A549 (cell line): ENCODE measurements at regions not wholly inside any gene's neighbourhood (a gene's known extent, or its start where the extent isn't known, plus 50 kb on each side); places are given as distances from the start of the nearest gene placed in this dataset.

Experiments used
- ATAC-seq, 2 experiments: fragments of 200-7000 bp in 1 of 2; fragments of >200 bp in 1 of 2; cut with Nextera tagmentation in 1 of 2; cut with Tn5 transposase in 1 of 2; 3 replicates each; pipeline versions ENCODE4 v1.8.0 to v1.9.1; 2018 to 2020; ENCODE audit warnings: mild to moderate bottlenecking in 1 of 2, moderate library complexity in 1 of 2
- CTCF ChIA-PET: fragments of 300-600 bp; sonication (Branson Sonifier 250); formaldehyde crosslinking; extraction: SDS; loops from one replicate; lab custom pipeline; 2021; ENCODE audit warnings: antibody characterized with exemption, inconsistent platforms; lab: Yijun Ruan, JAX
- POLR2A ChIA-PET: fragments of 350-600 bp; formaldehyde crosslinking; extraction: SDS; loops from one replicate; lab custom pipeline; 2021; ENCODE audit warnings: antibody characterized with exemption, inconsistent platforms; lab: Yijun Ruan, JAX
- DNase-seq, 2 experiments: peaks; one replicate each; pipeline versions ENCODE4 v3.0.0 to v3.0.0-alpha.2; 2011 to 2016; ENCODE audit warnings: low read depth in 1 of 2, low spot score in 1 of 2
- FAIRE-seq: peaks from 2 replicates; lab custom pipeline; 2011; peaks lifted over from hg19 to GRCh38; lab: Jason Lieb, UNC
- H3K27ac ChIP-seq, 2 experiments: fragments of >200 bp; sonication (Bioruptor Twin); formaldehyde crosslinking; 3 replicates each; pipeline ENCODE4 v1.5.1; 2016 to 2017
- H3K4me1 ChIP-seq: fragments of >200 bp; sonication (Bioruptor Twin); formaldehyde crosslinking; 3 replicates; pipeline ENCODE4 v1.6.1; 2016
- H3K4me2 ChIP-seq: fragments of >200 bp; sonication (Bioruptor Twin); formaldehyde crosslinking; 3 replicates; pipeline ENCODE4 v1.6.1; 2016
- H3K4me3 ChIP-seq: fragments of >200 bp; sonication (Bioruptor Twin); formaldehyde crosslinking; 3 replicates; pipeline ENCODE4 v1.5.1; 2016
- H3K9me3 ChIP-seq: fragments of >200 bp; sonication (Bioruptor Twin); formaldehyde crosslinking; 3 replicates; pipeline ENCODE4 v1.6.1; 2016
- CBX8 ChIP-seq: fragments of 200-600 bp; sonication (generic); IDR thresholded peaks from 2 replicates; pipeline ENCODE4 v1.6.1; 2016
- E2F6 ChIP-seq: IDR thresholded peaks from 2 replicates; pipeline ENCODE4 v1.6.1; 2012; ENCODE audit warnings: low read depth, borderline replicate concordance
- FOSB ChIP-seq: fragments of 250-450 bp; sonication (Bioruptor Pico); IDR thresholded peaks from 2 replicates; pipeline ENCODE4 v1.5.0; 2020; ENCODE audit warnings: mild to moderate bottlenecking, moderate library complexity
- GATA3 ChIP-seq: IDR thresholded peaks from 2 replicates; pipeline ENCODE4 v1.6.1; 2012; ENCODE audit warnings: borderline replicate concordance
- HEYL ChIP-seq: fragments of 250-450 bp; sonication (Bioruptor Pico); IDR thresholded peaks from 2 replicates; pipeline ENCODE4 v1.8.0; 2021; ENCODE audit warnings: mild to moderate bottlenecking, moderate library complexity
- HOXA7 ChIP-seq: fragments of 250-450 bp; sonication (Bioruptor Pico); IDR thresholded peaks from 2 replicates; pipeline ENCODE4 v1.5.0; 2020; ENCODE audit warnings: mild to moderate bottlenecking, moderate library complexity
- HOXB13 ChIP-seq: fragments of 250-450 bp; sonication (Bioruptor Pico); IDR thresholded peaks from 2 replicates; pipeline ENCODE4 v1.5.0; 2020; ENCODE audit warnings: low read depth, mild to moderate bottlenecking, moderate library complexity
- HOXB5 ChIP-seq: fragments of 250-450 bp; sonication (Bioruptor Pico); IDR thresholded peaks from 2 replicates; pipeline ENCODE4 v1.5.0; 2020; ENCODE audit warnings: mild to moderate bottlenecking, moderate library complexity
- JUN ChIP-seq, 2 experiments: fragments of >200 bp; sonication (Bioruptor Twin); formaldehyde crosslinking; IDR thresholded peaks; 2 replicates in 1 of 2; 3 replicates in 1 of 2; pipeline ENCODE4 v1.6.1; 2016 to 2017
- JUNB ChIP-seq: fragments of >200 bp; sonication (Bioruptor Twin); formaldehyde crosslinking; IDR thresholded peaks from 2 replicates; pipeline ENCODE4 v1.6.1; 2016
- KDM1A ChIP-seq: fragments of 200-600 bp; sonication (generic); IDR thresholded peaks from 2 replicates; pipeline ENCODE4 v1.6.1; 2016; ENCODE audit warnings: low read depth, mild to moderate bottlenecking
- KDM5A ChIP-seq: fragments of 200-600 bp; sonication (generic); IDR thresholded peaks from 2 replicates; pipeline ENCODE4 v1.6.1; 2016; ENCODE audit warnings: antibody characterized with exemption, mild to moderate bottlenecking
- MAFK ChIP-seq: fragments of 450-650 bp; IDR thresholded peaks from 2 replicates; pipeline ENCODE4 v1.6.1; 2014; ENCODE audit not compliant: partially characterized antibody
- MYC ChIP-seq: IDR thresholded peaks from 2 replicates; pipeline ENCODE4 v1.6.1; 2012; ENCODE audit warnings: mild to moderate bottlenecking, inconsistent platforms, low read length, improper control_type of control experiment, borderline replicate concordance
- NFE2L2 ChIP-seq: fragments of 150-350 bp; conservative IDR thresholded peaks from 2 replicates; pipeline ENCODE4 v1.6.1; 2014; ENCODE audit warnings: low read length
- NR3C1 ChIP-seq: fragments of >200 bp; sonication (Bioruptor Twin); formaldehyde crosslinking; IDR thresholded peaks from 3 replicates; pipeline ENCODE4 v1.6.1; 2017
- POLR2AphosphoS2 ChIP-seq: conservative IDR thresholded peaks from 2 replicates; pipeline ENCODE4 v1.6.1; 2012; ENCODE audit warnings: low read length, improper control_type of control experiment, inconsistent platforms
- SREBF2 ChIP-seq: fragments of 450-650 bp; IDR thresholded peaks from 2 replicates; pipeline ENCODE4 v1.6.1; 2014; ENCODE audit warnings: mild to moderate bottlenecking, moderate library complexity
- TFCP2L1 ChIP-seq: fragments of 250-450 bp; sonication (Bioruptor Pico); IDR thresholded peaks from 2 replicates; pipeline ENCODE4 v1.5.0; 2021; ENCODE audit warnings: mild to moderate bottlenecking
- ZFP36 ChIP-seq: fragments of 450-650 bp; IDR thresholded peaks from 2 replicates; pipeline ENCODE4 v1.6.1; 2014; ENCODE audit warnings: borderline replicate concordance; ENCODE audit not compliant: partially characterized antibody
- ZNF302 ChIP-seq: fragments of 250-450 bp; sonication (Bioruptor Pico); IDR thresholded peaks from 2 replicates; pipeline ENCODE4 v1.9.0; 2021; ENCODE audit warnings: inconsistent platforms, mild to moderate bottlenecking, moderate library complexity
- WGBS: methylation state at CpG from one replicate; pipeline ENCODE4 v1.1.6; 2017; ENCODE audit errors: missing lambda C conversion rate; 5-methylcytosine and 5-hydroxymethylcytosine counted together
- TF ChIP-seq, protein P1 (sequence below): fragments of >200 bp; sonication (Bioruptor Twin); formaldehyde crosslinking; IDR thresholded peaks from 3 replicates; pipeline ENCODE4 v1.6.1; 2016
- TF ChIP-seq, protein P2 (sequence below): fragments of >200 bp; sonication (Bioruptor Twin); formaldehyde crosslinking; IDR thresholded peaks from 2 replicates; pipeline ENCODE4 v1.6.1; 2016

- POLR2A ChIA-PET, result interaction anchor here (0.6 kb wide), 1 partner anchor 972 kb away, joined by 3 read pairs; the partner anchor contains the start of gene MLLT3
- H3K4me3 ChIP-seq, result no peak overlapping the region
- TF ChIP-seq TFCP2L1 (CRISPR knock-in tag) (no peak), KDM5A (no peak), SREBF2 (no peak), ZFP36 (no peak), CBX8 (no peak), POLR2AphosphoS2 (no peak), MAFK (no peak), HOXB13 (CRISPR knock-in tag) (no peak), MYC (no peak), E2F6 (no peak)
- TF ChIP-seq, all 56 proteins: peak for 0
- Histone ChIP-seq H3K9me3 (no peaks in the 10 kb centered on the region), H3K4me1 (no peaks in the 10 kb centered on the region), H3K4me2 (no peak overlapping the region), H3K27ac (no peak overlapping the region)
- no peak for FAIRE-seq
- DNase-seq, result no peak
- ATAC-seq, result no peak
- 0% methylated on average over 2 of the region's 2 CpGs for WGBS
- CTCF ChIA-PET, result no interaction called here
These were observed 138.5 kb downstream of the SLC24A2 start for GRCh38 chr9:19650312-19650711.

DNA sequence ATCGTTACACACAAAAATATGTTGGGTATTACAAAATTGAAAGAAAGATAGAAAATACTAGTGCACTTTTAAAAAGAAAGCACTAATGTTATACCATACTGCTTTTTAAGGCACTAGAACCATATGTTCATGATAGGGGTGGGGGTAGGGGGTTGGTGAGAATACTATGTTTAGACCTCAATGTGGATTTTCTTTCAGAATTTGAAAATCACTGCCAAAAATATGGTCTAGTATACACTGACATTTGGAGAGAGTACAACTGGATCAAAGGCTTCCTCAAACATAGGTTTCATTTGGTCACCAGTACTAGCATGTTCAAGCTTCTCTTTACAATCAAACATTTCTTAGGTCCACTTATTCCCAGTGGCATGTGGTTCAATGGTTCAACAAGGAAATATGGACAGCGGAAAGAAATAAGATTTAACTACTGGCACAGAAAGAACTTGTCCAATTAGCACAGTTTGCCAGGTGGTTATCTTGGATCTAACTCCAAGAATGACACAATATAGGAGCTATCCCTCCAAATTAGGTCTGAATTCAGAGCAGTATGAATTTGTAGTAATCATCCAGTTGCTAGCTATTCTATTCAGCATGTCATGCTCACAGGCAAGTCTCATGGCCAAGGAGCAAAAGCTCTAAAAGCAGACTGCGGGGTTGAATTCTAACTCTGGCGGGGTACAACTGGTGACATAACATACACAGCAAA lies 139.3 kb downstream of the SLC24A2 start:
- WGBS, result 13% methylated on average over 4 of the region's 4 CpGs
- H3K27ac ChIP-seq, result no peak overlapping the region
- H3K4me2 ChIP-seq, result no peak overlapping the region
- no peak overlapping the region for H3K4me3 ChIP-seq
- no peak for TF ChIP-seq TFCP2L1 (CRISPR knock-in tag)
- TF ChIP-seq HEYL (CRISPR knock-in tag), result no peak
- TF ChIP-seq NFE2L2, result no peak
- no peak for TF ChIP-seq KDM1A
- no peak for TF ChIP-seq HOXA7 (CRISPR knock-in tag)
- TF ChIP-seq, protein P1, sequence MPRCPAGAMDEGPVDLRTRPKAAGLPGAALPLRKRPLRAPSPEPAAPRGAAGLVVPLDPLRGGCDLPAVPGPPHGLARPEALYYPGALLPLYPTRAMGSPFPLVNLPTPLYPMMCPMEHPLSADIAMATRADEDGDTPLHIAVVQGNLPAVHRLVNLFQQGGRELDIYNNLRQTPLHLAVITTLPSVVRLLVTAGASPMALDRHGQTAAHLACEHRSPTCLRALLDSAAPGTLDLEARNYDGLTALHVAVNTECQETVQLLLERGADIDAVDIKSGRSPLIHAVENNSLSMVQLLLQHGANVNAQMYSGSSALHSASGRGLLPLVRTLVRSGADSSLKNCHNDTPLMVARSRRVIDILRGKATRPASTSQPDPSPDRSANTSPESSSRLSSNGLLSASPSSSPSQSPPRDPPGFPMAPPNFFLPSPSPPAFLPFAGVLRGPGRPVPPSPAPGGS, result no peak
- no peak for TF ChIP-seq ZNF302 (CRISPR knock-in tag)
- no peak for TF ChIP-seq FOSB
- no peak for TF ChIP-seq HOXB5
- TF ChIP-seq NR3C1, result no peak
- no peak for TF ChIP-seq JUNB
- CTCF ChIA-PET, result interaction anchor here (1.3 kb wide), 1 partner anchor 184 kb away, joined by 4 read pairs; no protein-coding TSS in a partner anchor
- H3K4me1 ChIP-seq, result no peaks in the 10 kb centered on the region
- no peak for DNase-seq
- no peak for FAIRE-seq
- POLR2A ChIA-PET, result no interaction called here
- no peak for ATAC-seq
- H3K9me3 ChIP-seq, result no peaks in the 10 kb centered on the region

DNA sequence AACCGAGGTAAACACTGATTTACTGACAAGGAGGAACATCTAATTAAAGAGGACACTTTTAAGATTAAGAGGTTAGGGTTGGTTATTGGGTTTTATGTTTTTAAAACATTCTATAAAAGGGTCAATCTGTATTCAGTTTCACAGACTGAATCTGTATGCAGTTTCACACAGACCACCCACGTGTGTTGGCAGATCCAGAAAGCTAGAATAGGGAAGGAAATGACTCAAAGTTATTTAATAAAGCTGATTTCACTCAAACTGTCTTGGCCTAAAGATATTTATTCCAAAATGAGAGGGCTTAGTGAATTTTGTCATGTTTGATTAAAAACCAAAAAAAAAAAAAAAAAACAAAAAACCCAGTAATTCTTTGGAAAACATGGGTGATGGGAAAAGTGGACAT lies 140.2 kb downstream of the SLC24A2 start:
- Histone ChIP-seq H3K4me2 (no peak overlapping the region), H3K27ac (no peak overlapping the region), H3K4me3 (no peak overlapping the region), H3K9me3 (no peaks in the 10 kb centered on the region), H3K4me1 (no peaks in the 10 kb centered on the region)
- DNase-seq, result no peak
- WGBS, result 1% methylated on average over 2 of the region's 2 CpGs
- no peak for ATAC-seq
- no peak for FAIRE-seq
- TF ChIP-seq GATA3 (no peak), MAFK (no peak), JUN (IDR thresholded peaks at IDR 0.05) (no peak)
- TF ChIP-seq, protein P2, sequence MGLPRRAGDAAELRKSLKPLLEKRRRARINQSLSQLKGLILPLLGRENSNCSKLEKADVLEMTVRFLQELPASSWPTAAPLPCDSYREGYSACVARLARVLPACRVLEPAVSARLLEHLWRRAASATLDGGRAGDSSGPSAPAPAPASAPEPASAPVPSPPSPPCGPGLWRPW, result no peak
- TF ChIP-seq, all 56 proteins: peak for 0
- POLR2A ChIA-PET, result no interaction called here
- CTCF ChIA-PET, result interaction anchor here (1.3 kb wide), 1 partner anchor 184 kb away, joined by 4 read pairs; no protein-coding TSS in a partner anchor
